Stomach (tissue), 4 donors: ENCODE measurements at regions not wholly inside any gene's neighbourhood (a gene's known extent, or its start where the extent isn't known, plus 50 kb on each side); places are given as distances from the start of the nearest gene placed in this dataset.

ENCODE experiments used
- EP300 ChIP-seq: sonication (generic); formaldehyde crosslinking; IDR thresholded peaks from one replicate; pipeline ENCODE4 v1.6.1; 2017; ENCODE audit warnings: antibody characterized with exemption
- POLR2A ChIP-seq, 4 donors: fragments of 450-650 bp; IDR thresholded peaks; one replicate each; pipeline ENCODE4 v1.6.1; 2016; ENCODE audit warnings: antibody characterized with exemption in 4 of 4, control low read depth in 2 of 4, mild to moderate bottlenecking in 1 of 4, moderate library complexity in 1 of 4
- POLR2AphosphoS5 ChIP-seq, 3 donors: sonication (generic); formaldehyde crosslinking; IDR thresholded peaks; one replicate each; pipeline ENCODE4 v1.6.1; 2016; ENCODE audit warnings: antibody characterized with exemption in 3 of 3
- TF ChIP-seq, protein P1 (sequence below), 7 experiments: fragments of 450-650 bp in 4 of 7; fragments of 200-600 bp in 3 of 7; sonication (generic) in 3 of 7; IDR thresholded peaks; one replicate each; pipeline ENCODE4 v1.5.1; 2016 to 2019; ENCODE audit warnings: antibody characterized with exemption in 7 of 7, control low read depth in 2 of 7, mild to moderate bottlenecking in 1 of 7

DNA sequence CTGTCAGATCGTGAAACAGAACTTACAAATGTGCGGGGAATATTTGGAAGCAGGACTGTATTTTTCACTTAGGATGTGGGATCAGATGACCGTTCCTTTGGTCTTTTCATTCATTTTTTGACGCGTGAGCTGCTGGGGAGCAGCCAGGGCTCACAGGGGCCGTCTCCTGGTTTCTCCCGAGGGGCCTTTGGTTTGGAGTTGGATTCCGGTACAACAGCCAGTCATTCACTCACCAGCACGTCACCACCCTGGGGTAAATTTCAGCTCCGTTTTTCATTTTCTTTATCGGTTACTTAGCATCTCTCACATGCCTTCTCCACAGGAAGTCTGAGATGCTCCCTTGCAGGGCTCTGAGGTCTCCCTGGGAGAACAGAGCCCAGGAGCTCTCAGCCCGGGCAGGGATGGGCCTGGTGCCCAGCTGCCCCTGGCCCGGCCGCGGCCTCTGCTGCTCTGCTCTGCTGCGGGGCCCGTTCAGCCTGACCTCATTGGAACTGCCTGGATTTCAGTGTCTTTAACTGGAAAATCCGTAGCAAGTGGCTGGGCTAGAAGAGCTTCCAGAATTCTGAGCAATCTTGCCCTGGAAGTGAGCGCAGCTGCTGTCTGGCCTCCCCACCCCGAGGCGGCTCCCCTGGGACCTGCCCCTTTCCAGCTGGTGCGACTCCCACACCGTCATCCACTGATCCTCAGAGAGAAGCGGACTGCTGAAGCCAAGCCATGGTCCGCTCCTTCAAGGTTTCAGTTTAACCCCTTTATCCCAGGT, 335.6 kb downstream of the EIPR1 start:
- TF ChIP-seq, protein P1, sequence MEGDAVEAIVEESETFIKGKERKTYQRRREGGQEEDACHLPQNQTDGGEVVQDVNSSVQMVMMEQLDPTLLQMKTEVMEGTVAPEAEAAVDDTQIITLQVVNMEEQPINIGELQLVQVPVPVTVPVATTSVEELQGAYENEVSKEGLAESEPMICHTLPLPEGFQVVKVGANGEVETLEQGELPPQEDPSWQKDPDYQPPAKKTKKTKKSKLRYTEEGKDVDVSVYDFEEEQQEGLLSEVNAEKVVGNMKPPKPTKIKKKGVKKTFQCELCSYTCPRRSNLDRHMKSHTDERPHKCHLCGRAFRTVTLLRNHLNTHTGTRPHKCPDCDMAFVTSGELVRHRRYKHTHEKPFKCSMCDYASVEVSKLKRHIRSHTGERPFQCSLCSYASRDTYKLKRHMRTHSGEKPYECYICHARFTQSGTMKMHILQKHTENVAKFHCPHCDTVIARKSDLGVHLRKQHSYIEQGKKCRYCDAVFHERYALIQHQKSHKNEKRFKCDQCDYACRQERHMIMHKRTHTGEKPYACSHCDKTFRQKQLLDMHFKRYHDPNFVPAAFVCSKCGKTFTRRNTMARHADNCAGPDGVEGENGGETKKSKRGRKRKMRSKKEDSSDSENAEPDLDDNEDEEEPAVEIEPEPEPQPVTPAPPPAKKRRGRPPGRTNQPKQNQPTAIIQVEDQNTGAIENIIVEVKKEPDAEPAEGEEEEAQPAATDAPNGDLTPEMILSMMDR (IDR thresholded peaks at IDR 0.05) = no peak
- TF ChIP-seq POLR2AphosphoS5 (IDR thresholded peaks at IDR 0.05) = no peak
- no peak for TF ChIP-seq POLR2A (IDR thresholded peaks at IDR 0.05)
- TF ChIP-seq EP300 = no peak
